ENCODE measurements at regions not wholly inside any gene's neighbourhood (a gene's known extent, or its start where the extent isn't known, plus 50 kb on each side); places are given as distances from the start of the nearest gene placed in this dataset.
"Not testable (repeated sequence)": the region's sequence is repeated elsewhere in the genome, so short reads cannot be mapped to it uniquely, and the experiment has no call there.

- H2AFZ ChIP-seq (ENCODE audit: low read length, unreplicated experiment) = peak overlapping the region; percentile 99
Observed at GRCh38 chr7:84912993-84913635, 273.7 kb downstream of the SEMA3D start.

GRCh38 chr7:84912537-84912936 is 274.3 kb downstream of the SEMA3D start:
- Histone ChIP-seq H3K79me2 (ENCODE audit: control insufficient read depth, insufficient read depth, low read length, unreplicated experiment) (no peaks in the 10 kb centered on the region), H3K4me1 (ENCODE audit: control insufficient read depth, insufficient read depth, low read length, unreplicated experiment) (peaks cover 8% of the 10 kb centered on the region), H3K36me3 (ENCODE audit: insufficient read depth, low read length) (no peaks in the 10 kb centered on the region), H3K27me3 (ENCODE audit: insufficient read depth, low read length) (no peaks in the 10 kb centered on the region), H2AFZ (ENCODE audit: low read length, unreplicated experiment) (no peak overlapping the region), H3K4me3 (ENCODE audit: low read depth, low read length) (no peak overlapping the region), H3K27ac (ENCODE audit: low read depth, low read length) (no peak overlapping the region)

More at GRCh38 chr7:84912993-84913635, 273.7 kb downstream of the SEMA3D start:
- Histone ChIP-seq H3K4me1 (ENCODE audit: control insufficient read depth, insufficient read depth, low read length, unreplicated experiment) (peaks cover 8% of the 10 kb centered on the region), H3K4me3 (ENCODE audit: low read depth, low read length) (peak overlapping the region; percentile 49), H3K36me3 (ENCODE audit: insufficient read depth, low read length) (no peaks in the 10 kb centered on the region), H3K79me2 (ENCODE audit: control insufficient read depth, insufficient read depth, low read length, unreplicated experiment) (no peaks in the 10 kb centered on the region), H3K27me3 (ENCODE audit: insufficient read depth, low read length) (no peaks in the 10 kb centered on the region), H3K27ac (ENCODE audit: low read depth, low read length) (peak overlapping the region; percentile 31; the same call in 1 of the 2 replicates)

- no peaks in the 10 kb centered on the region for H3K36me3 ChIP-seq (ENCODE audit: insufficient read depth, low read length)
- H3K27ac ChIP-seq (ENCODE audit: low read depth, low read length) = no peak overlapping the region
- H3K4me3 ChIP-seq (ENCODE audit: low read depth, low read length) = no peak overlapping the region
- no peaks in the 10 kb centered on the region for H3K79me2 ChIP-seq (ENCODE audit: control insufficient read depth, insufficient read depth, low read length, unreplicated experiment)
- peaks cover 8% of the 10 kb centered on the region for H3K4me1 ChIP-seq (ENCODE audit: control insufficient read depth, insufficient read depth, low read length, unreplicated experiment)
- no peaks in the 10 kb centered on the region for H3K27me3 ChIP-seq (ENCODE audit: insufficient read depth, low read length)
- H2AFZ ChIP-seq (ENCODE audit: low read length, unreplicated experiment) = no peak overlapping the region
Observed at GRCh38 chr7:84912018-84912417, 274.8 kb downstream of the SEMA3D start.

- H3K79me2 ChIP-seq (ENCODE audit: control insufficient read depth, insufficient read depth, low read length, unreplicated experiment) = no peaks in the 10 kb centered on the region
- H3K4me1 ChIP-seq (ENCODE audit: control insufficient read depth, insufficient read depth, low read length, unreplicated experiment) = peaks cover 8% of the 10 kb centered on the region
- H3K27ac ChIP-seq (ENCODE audit: low read depth, low read length) = no peak overlapping the region
- H3K27me3 ChIP-seq (ENCODE audit: insufficient read depth, low read length) = no peaks in the 10 kb centered on the region
- no peak overlapping the region for H2AFZ ChIP-seq (ENCODE audit: low read length, unreplicated experiment)
- H3K36me3 ChIP-seq (ENCODE audit: insufficient read depth, low read length) = no peaks in the 10 kb centered on the region
- no peak overlapping the region for H3K4me3 ChIP-seq (ENCODE audit: low read depth, low read length)
Observed at GRCh38 chr7:84911077-84911476, 275.8 kb downstream of the SEMA3D start.

- not testable (repeated sequence) for H2AFZ ChIP-seq (ENCODE audit: low read length, unreplicated experiment); H3K36me3 ChIP-seq (ENCODE audit: insufficient read depth, low read length); H3K4me3 ChIP-seq (ENCODE audit: low read depth, low read length); H3K27me3 ChIP-seq (ENCODE audit: insufficient read depth, low read length); H3K79me2 ChIP-seq (ENCODE audit: control insufficient read depth, insufficient read depth, low read length, unreplicated experiment); H3K27ac ChIP-seq (ENCODE audit: low read depth, low read length); H3K4me1 ChIP-seq (ENCODE audit: control insufficient read depth, insufficient read depth, low read length, unreplicated experiment)
Observed at GRCh38 chr7:84910322-84910721, 276.5 kb downstream of the SEMA3D start.

- H3K27ac ChIP-seq (ENCODE audit: low read depth, low read length) = no peak overlapping the region
- no peak overlapping the region for H3K4me3 ChIP-seq (ENCODE audit: low read depth, low read length)
- H3K27me3 ChIP-seq (ENCODE audit: insufficient read depth, low read length) = no peaks in the 10 kb centered on the region
- no peaks in the 10 kb centered on the region for H3K79me2 ChIP-seq (ENCODE audit: control insufficient read depth, insufficient read depth, low read length, unreplicated experiment)
- H3K4me1 ChIP-seq (ENCODE audit: control insufficient read depth, insufficient read depth, low read length, unreplicated experiment) = peaks cover 14% of the 10 kb centered on the region
- no peaks in the 10 kb centered on the region for H3K36me3 ChIP-seq (ENCODE audit: insufficient read depth, low read length)
- H2AFZ ChIP-seq (ENCODE audit: low read length, unreplicated experiment) = no peak overlapping the region
Observed at GRCh38 chr7:84908196-84908793, 278.6 kb downstream of the SEMA3D start.

GRCh38 chr7:84906889-84907288 is 280.0 kb downstream of the SEMA3D start:
- no peaks in the 10 kb centered on the region for H3K27me3 ChIP-seq (ENCODE audit: insufficient read depth, low read length)
- H3K36me3 ChIP-seq (ENCODE audit: insufficient read depth, low read length) = no peaks in the 10 kb centered on the region
- H2AFZ ChIP-seq (ENCODE audit: low read length, unreplicated experiment) = no peak overlapping the region
- no peaks in the 10 kb centered on the region for H3K79me2 ChIP-seq (ENCODE audit: control insufficient read depth, insufficient read depth, low read length, unreplicated experiment)
- H3K4me1 ChIP-seq (ENCODE audit: control insufficient read depth, insufficient read depth, low read length, unreplicated experiment) = peaks cover 11% of the 10 kb centered on the region
- H3K4me3 ChIP-seq (ENCODE audit: low read depth, low read length) = no peak overlapping the region
- no peak overlapping the region for H3K27ac ChIP-seq (ENCODE audit: low read depth, low read length)

- peaks cover 11% of the 10 kb centered on the region for H3K4me1 ChIP-seq (ENCODE audit: control insufficient read depth, insufficient read depth, low read length, unreplicated experiment)
- H3K4me3 ChIP-seq (ENCODE audit: low read depth, low read length) = no peak overlapping the region
- no peaks in the 10 kb centered on the region for H3K79me2 ChIP-seq (ENCODE audit: control insufficient read depth, insufficient read depth, low read length, unreplicated experiment)
- H3K27ac ChIP-seq (ENCODE audit: low read depth, low read length) = no peak overlapping the region
- no peaks in the 10 kb centered on the region for H3K27me3 ChIP-seq (ENCODE audit: insufficient read depth, low read length)
- no peaks in the 10 kb centered on the region for H3K36me3 ChIP-seq (ENCODE audit: insufficient read depth, low read length)
- no peak overlapping the region for H2AFZ ChIP-seq (ENCODE audit: low read length, unreplicated experiment)
Observed at GRCh38 chr7:84904561-84904960, 282.3 kb downstream of the SEMA3D start.

GRCh38 chr7:84901366-84901765 is 285.5 kb downstream of the SEMA3D start:
- H3K4me1 ChIP-seq (ENCODE audit: control insufficient read depth, insufficient read depth, low read length, unreplicated experiment) = peaks cover 11% of the 10 kb centered on the region
- H3K79me2 ChIP-seq (ENCODE audit: control insufficient read depth, insufficient read depth, low read length, unreplicated experiment) = no peaks in the 10 kb centered on the region
- no peak overlapping the region for H3K27ac ChIP-seq (ENCODE audit: low read depth, low read length)
- H3K36me3 ChIP-seq (ENCODE audit: insufficient read depth, low read length) = no peaks in the 10 kb centered on the region
- no peak overlapping the region for H2AFZ ChIP-seq (ENCODE audit: low read length, unreplicated experiment)
- H3K27me3 ChIP-seq (ENCODE audit: insufficient read depth, low read length) = no peaks in the 10 kb centered on the region
- H3K4me3 ChIP-seq (ENCODE audit: low read depth, low read length) = no peak overlapping the region

GRCh38 chr7:84900215-84900614 is 286.6 kb downstream of the SEMA3D start:
- Histone ChIP-seq H3K27me3 (ENCODE audit: insufficient read depth, low read length) (no peaks in the 10 kb centered on the region), H3K79me2 (ENCODE audit: control insufficient read depth, insufficient read depth, low read length, unreplicated experiment) (no peaks in the 10 kb centered on the region), H3K36me3 (ENCODE audit: insufficient read depth, low read length) (no peaks in the 10 kb centered on the region), H3K4me1 (ENCODE audit: control insufficient read depth, insufficient read depth, low read length, unreplicated experiment) (peaks cover 11% of the 10 kb centered on the region), H3K27ac (ENCODE audit: low read depth, low read length) (no peak overlapping the region), H3K4me3 (ENCODE audit: low read depth, low read length) (no peak overlapping the region), H2AFZ (ENCODE audit: low read length, unreplicated experiment) (no peak overlapping the region)

GRCh38 chr7:84895563-84895962 is 291.3 kb downstream of the SEMA3D start:
- no peaks in the 10 kb centered on the region for H3K27me3 ChIP-seq (ENCODE audit: insufficient read depth, low read length)
- H3K36me3 ChIP-seq (ENCODE audit: insufficient read depth, low read length) = no peaks in the 10 kb centered on the region
- H3K4me3 ChIP-seq (ENCODE audit: low read depth, low read length) = no peak overlapping the region
- H3K4me1 ChIP-seq (ENCODE audit: control insufficient read depth, insufficient read depth, low read length, unreplicated experiment) = no peaks in the 10 kb centered on the region
- no peak overlapping the region for H3K27ac ChIP-seq (ENCODE audit: low read depth, low read length)
- H2AFZ ChIP-seq (ENCODE audit: low read length, unreplicated experiment) = no peak overlapping the region
- no peaks in the 10 kb centered on the region for H3K79me2 ChIP-seq (ENCODE audit: control insufficient read depth, insufficient read depth, low read length, unreplicated experiment)
